SHP77 treated with DMSO at 0.1 percent for 48 hours (cell line): ENCODE measurements at regions not wholly inside any gene's neighbourhood (a gene's known extent, or its start where the extent isn't known, plus 50 kb on each side); places are given as distances from the start of the nearest gene placed in this dataset.

Source experiments
- DNase-seq: peaks from one replicate; lab custom pipeline; 2025; lab: John Stamatoyannopoulos, UW

- no peak for DNase-seq
Observed at GRCh38 chr9:80841888-80842287, 847.5 kb downstream of the TLE1 start.

GRCh38 chr9:80839821-80840675, 849.3 kb downstream of the TLE1 start:
- DNase-seq = no peak

GRCh38 chr9:80836013-80836412, 853.3 kb downstream of the TLE1 start:
- DNase-seq = no peak

GRCh38 chr9:80831751-80832150, 857.6 kb downstream of the TLE1 start:
- no peak for DNase-seq

GRCh38 chr9:80811656-80812055, 877.7 kb downstream of the TLE1 start:
- DNase-seq = no peak

GRCh38 chr9:80811003-80811402, 878.3 kb downstream of the TLE1 start:
- DNase-seq = no peak

GRCh38 chr9:80806671-80807070, 882.7 kb downstream of the TLE1 start:
- DNase-seq = no peak

GRCh38 chr9:80804873-80805272, 884.5 kb downstream of the TLE1 start:
- DNase-seq = no peak

- DNase-seq = no peak
Observed at GRCh38 chr9:80797831-80798688, 891.3 kb downstream of the TLE1 start.

GRCh38 chr9:80797101-80797829, 892.1 kb downstream of the TLE1 start:
- DNase-seq = no peak

- DNase-seq = no peak
Observed at GRCh38 chr9:80796632-80797031, 892.7 kb downstream of the TLE1 start.

GRCh38 chr9:80794197-80794596, 895.1 kb downstream of the TLE1 start:
- DNase-seq = no peak

GRCh38 chr9:80793706-80794105, 895.6 kb downstream of the TLE1 start:
- DNase-seq = no peak

GRCh38 chr9:80792726-80793125, 896.6 kb downstream of the TLE1 start:
- DNase-seq = no peak

- no peak for DNase-seq
Observed at GRCh38 chr9:80791836-80792235, 897.5 kb downstream of the TLE1 start.

- no peak for DNase-seq
Observed at GRCh38 chr9:80790764-80791163, 898.6 kb downstream of the TLE1 start.

GRCh38 chr9:80789831-80790230, 899.5 kb downstream of the TLE1 start:
- no peak for DNase-seq

- DNase-seq = no peak
Observed at GRCh38 chr9:80787636-80788035, 901.7 kb downstream of the TLE1 start.

- no peak for DNase-seq
Observed at GRCh38 chr9:80784647-80785046, 904.7 kb downstream of the TLE1 start.

- no peak for DNase-seq
Observed at GRCh38 chr9:80775971-80776370, 913.4 kb downstream of the TLE1 start.

GRCh38 chr9:80775530-80775929, 913.8 kb downstream of the TLE1 start:
- DNase-seq = no peak

GRCh38 chr9:80771555-80772347, 917.6 kb downstream of the TLE1 start:
- DNase-seq = no peak
